ENCODE measurements at regions not wholly inside any gene's neighbourhood (a gene's known extent, or its start where the extent isn't known, plus 50 kb on each side); places are given as distances from the start of the nearest gene placed in this dataset.

- POLR2A ChIA-PET = no interaction called here
- TF ChIP-seq FOXA1 (IDR thresholded peaks at IDR 0.05) = no peak
- TF ChIP-seq SP1 (IDR thresholded peaks at IDR 0.05) = no peak
- no peak for TF ChIP-seq FOXM1 (IDR thresholded peaks at IDR 0.05; ENCODE audit: borderline replicate concordance)
- no peak for TF ChIP-seq CTBP1 (IDR thresholded peaks at IDR 0.05; ENCODE audit: borderline replicate concordance)
- no peak for TF ChIP-seq SUZ12 (IDR thresholded peaks at IDR 0.05)
- TF ChIP-seq ZNF384 (IDR thresholded peaks at IDR 0.05) = no peak
- TF ChIP-seq FOXK2 (IDR thresholded peaks at IDR 0.05) = no peak
- no peak for TF ChIP-seq LEF1 (IDR thresholded peaks at IDR 0.05; ENCODE audit: borderline replicate concordance)
- TF ChIP-seq HDGF (IDR thresholded peaks at IDR 0.05; ENCODE audit: borderline replicate concordance) = no peak
- no peak for TF ChIP-seq L3MBTL2 (conservative IDR thresholded peaks at IDR 0.05)
- CTCF ChIA-PET = no interaction called here
- no peak for DNase-seq (ENCODE audit: extremely low spot score)
These were observed 154.9 kb upstream of the NCKAP5 start for GRCh38 chr2:133723133-133723532.

DNA sequence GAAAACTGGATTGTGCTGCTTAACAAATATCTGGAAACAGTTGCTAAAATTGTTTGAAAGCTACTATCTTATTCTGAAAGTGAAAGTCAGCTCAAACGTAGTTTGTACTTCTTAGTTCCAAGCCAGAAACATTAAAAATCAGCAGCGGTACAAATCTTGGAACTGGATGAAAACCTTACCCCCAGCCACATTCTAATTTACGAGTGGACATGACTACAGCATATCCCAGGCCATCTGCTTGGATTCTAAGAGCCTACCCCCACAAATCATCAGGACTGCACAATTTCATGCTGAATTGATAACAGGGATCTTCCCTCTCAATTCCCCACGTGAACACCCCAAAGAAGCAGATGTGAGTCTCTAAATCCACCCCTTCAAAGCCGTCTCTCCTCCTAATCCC, 158.7 kb upstream of the NCKAP5 start:
- POLR2A ChIA-PET = no interaction called here
- TF ChIP-seq BHLHE40 (IDR thresholded peaks at IDR 0.05; ENCODE audit: borderline replicate concordance) (no peak), FOXA1 (IDR thresholded peaks at IDR 0.05) (no peak), L3MBTL2 (conservative IDR thresholded peaks at IDR 0.05) (no peak), ELF4 (IDR thresholded peaks at IDR 0.05) (no peak), ARNT (IDR thresholded peaks at IDR 0.05) (no peak), SUZ12 (IDR thresholded peaks at IDR 0.05) (no peak), SP1 (IDR thresholded peaks at IDR 0.05) (no peak)
- CTCF ChIA-PET = interaction anchor here (0.6 kb wide), 1 partner anchor 519 kb away, joined by 3 read pairs; no protein-coding TSS in a partner anchor
- DNase-seq (ENCODE audit: extremely low spot score) = no peak

DNA sequence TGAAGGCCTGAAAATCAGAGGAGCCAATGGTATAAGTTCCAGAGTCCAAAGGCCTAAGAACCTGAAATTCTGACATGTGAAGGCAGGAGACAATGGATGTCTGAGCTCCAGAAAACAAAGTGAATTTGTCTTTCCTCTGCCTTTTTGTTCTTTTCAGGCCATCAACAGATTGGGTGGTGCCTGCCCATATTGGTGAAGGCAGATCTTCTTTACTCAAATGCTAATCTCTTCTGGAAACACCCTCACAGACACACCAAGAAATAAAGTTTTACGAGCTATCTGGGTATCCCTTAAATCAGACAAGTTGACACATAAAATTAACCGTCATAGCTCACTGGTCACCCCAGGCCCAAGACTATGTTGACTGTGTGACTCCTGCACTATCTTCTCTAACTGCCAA, 163.8 kb upstream of the NCKAP5 start:
- no peak for TF ChIP-seq SP1 (IDR thresholded peaks at IDR 0.05)
- TF ChIP-seq FOXA1 (IDR thresholded peaks at IDR 0.05) = no peak
- no peak for TF ChIP-seq FOXM1 (IDR thresholded peaks at IDR 0.05; ENCODE audit: borderline replicate concordance)
- no peak for TF ChIP-seq L3MBTL2 (conservative IDR thresholded peaks at IDR 0.05)
- TF ChIP-seq SUZ12 (IDR thresholded peaks at IDR 0.05) = no peak
- TF ChIP-seq ZNF384 (IDR thresholded peaks at IDR 0.05) = no peak
- no peak for TF ChIP-seq CTBP1 (IDR thresholded peaks at IDR 0.05; ENCODE audit: borderline replicate concordance)
- TF ChIP-seq ELF4 (IDR thresholded peaks at IDR 0.05) = no peak
- TF ChIP-seq FOXK2 (IDR thresholded peaks at IDR 0.05) = no peak
- TF ChIP-seq BHLHE40 (IDR thresholded peaks at IDR 0.05; ENCODE audit: borderline replicate concordance) = no peak
- CTCF ChIA-PET = no interaction called here
- no peak for DNase-seq (ENCODE audit: extremely low spot score)
- POLR2A ChIA-PET = no interaction called here

GRCh38 chr2:133732982-133733900, 165.0 kb upstream of the NCKAP5 start:
- TF ChIP-seq PKNOX1 (IDR thresholded peaks at IDR 0.05) (no peak), FOXM1 (IDR thresholded peaks at IDR 0.05; ENCODE audit: borderline replicate concordance) (no peak), BHLHE40 (IDR thresholded peaks at IDR 0.05; ENCODE audit: borderline replicate concordance) (no peak), TARDBP (IDR thresholded peaks at IDR 0.05) (no peak), FOXA1 (IDR thresholded peaks at IDR 0.05) (no peak), CTBP1 (IDR thresholded peaks at IDR 0.05; ENCODE audit: borderline replicate concordance) (no peak), HDGF (IDR thresholded peaks at IDR 0.05; ENCODE audit: borderline replicate concordance) (no peak), NFRKB (IDR thresholded peaks at IDR 0.05) (no peak), FOXK2 (IDR thresholded peaks at IDR 0.05) (no peak), ZNF384 (IDR thresholded peaks at IDR 0.05) (no peak), LEF1 (IDR thresholded peaks at IDR 0.05; ENCODE audit: borderline replicate concordance) (no peak), SUZ12 (IDR thresholded peaks at IDR 0.05) (no peak), ARNT (IDR thresholded peaks at IDR 0.05) (no peak), ELF4 (IDR thresholded peaks at IDR 0.05) (no peak), SP1 (IDR thresholded peaks at IDR 0.05) (no peak), L3MBTL2 (conservative IDR thresholded peaks at IDR 0.05) (no peak)
- DNase-seq (ENCODE audit: extremely low spot score) = no peak
- ChIA-PET POLR2A (no interaction called here), CTCF (no interaction called here)

DNA sequence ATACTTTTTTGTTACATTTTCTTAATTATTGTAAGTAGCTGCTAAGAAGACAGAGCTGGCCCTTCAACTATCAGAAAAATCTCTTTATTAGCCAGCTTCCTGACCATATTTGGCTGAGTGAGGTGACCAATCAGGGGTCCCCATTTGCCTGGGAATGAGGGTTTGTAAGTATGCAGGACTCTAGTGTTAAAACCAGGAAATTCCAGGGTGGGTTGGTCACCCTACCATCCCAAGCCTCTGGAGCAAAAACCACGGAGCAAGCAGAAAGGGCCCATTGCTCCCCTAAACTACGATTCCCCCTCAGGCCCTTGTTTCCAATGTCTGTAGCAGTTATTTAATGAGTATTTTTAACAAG, 165.6 kb upstream of the NCKAP5 start:
- ChIA-PET POLR2A (no interaction called here), CTCF (no interaction called here)
- DNase-seq (ENCODE audit: extremely low spot score) = no peak
- TF ChIP-seq LEF1 (IDR thresholded peaks at IDR 0.05; ENCODE audit: borderline replicate concordance) = no peak
- no peak for TF ChIP-seq FOXA1 (IDR thresholded peaks at IDR 0.05)
- TF ChIP-seq HDGF (IDR thresholded peaks at IDR 0.05; ENCODE audit: borderline replicate concordance) = no peak
- TF ChIP-seq CTBP1 (IDR thresholded peaks at IDR 0.05; ENCODE audit: borderline replicate concordance) = no peak
- no peak for TF ChIP-seq ELF4 (IDR thresholded peaks at IDR 0.05)
- no peak for TF ChIP-seq L3MBTL2 (conservative IDR thresholded peaks at IDR 0.05)
- no peak for TF ChIP-seq ARNT (IDR thresholded peaks at IDR 0.05)
- no peak for TF ChIP-seq NFRKB (IDR thresholded peaks at IDR 0.05)
- no peak for TF ChIP-seq SUZ12 (IDR thresholded peaks at IDR 0.05)
- TF ChIP-seq TARDBP (IDR thresholded peaks at IDR 0.05) = no peak
- TF ChIP-seq FOXM1 (IDR thresholded peaks at IDR 0.05; ENCODE audit: borderline replicate concordance) = no peak
- no peak for TF ChIP-seq ZNF384 (IDR thresholded peaks at IDR 0.05)
- TF ChIP-seq SP1 (IDR thresholded peaks at IDR 0.05) = no peak
- TF ChIP-seq FOXK2 (IDR thresholded peaks at IDR 0.05) = no peak
- no peak for TF ChIP-seq PKNOX1 (IDR thresholded peaks at IDR 0.05)

DNA sequence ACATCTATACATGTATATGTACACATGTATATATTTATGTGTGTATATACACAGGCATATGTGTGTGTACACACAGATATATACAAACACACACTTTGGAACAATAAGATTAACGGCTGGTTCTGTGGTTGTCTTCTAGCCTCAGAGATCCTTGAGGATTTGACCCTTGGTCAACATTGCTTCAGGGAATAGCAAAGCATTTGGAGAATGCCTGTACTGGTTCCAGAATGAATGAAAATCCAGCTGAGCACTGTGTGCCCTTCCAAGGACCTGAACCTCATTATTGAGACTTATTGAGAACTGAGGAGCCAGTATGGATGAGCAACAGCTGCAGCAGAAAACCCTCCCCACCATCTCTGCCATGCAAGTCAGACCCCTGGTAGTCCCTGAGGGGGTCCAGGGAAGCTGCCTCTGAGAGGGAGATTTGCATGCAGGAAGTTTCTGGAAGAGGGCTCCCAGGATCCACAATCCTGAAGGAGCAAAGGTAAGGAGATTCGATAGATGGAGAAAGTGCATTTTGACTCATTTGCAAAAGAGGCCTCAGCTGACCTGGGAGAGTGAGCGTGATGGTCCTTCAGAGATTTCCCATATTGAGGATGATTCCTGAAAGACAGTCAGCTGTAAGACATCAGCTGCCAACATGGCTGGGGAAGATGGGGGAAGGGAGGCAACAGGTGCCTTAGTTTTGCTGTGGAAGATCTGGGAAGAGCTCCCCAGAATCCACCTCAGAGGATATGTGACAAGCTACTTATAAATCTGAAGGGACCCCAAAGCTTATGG, 166.6 kb upstream of the NCKAP5 start:
- CTCF ChIA-PET = interaction anchor here (0.6 kb wide), 1 partner anchor 64 kb away, joined by 3 read pairs; no protein-coding TSS in a partner anchor
- TF ChIP-seq NFRKB (IDR thresholded peaks at IDR 0.05) (no peak), PKNOX1 (IDR thresholded peaks at IDR 0.05) (no peak), SP1 (IDR thresholded peaks at IDR 0.05) (no peak), ZNF384 (IDR thresholded peaks at IDR 0.05) (no peak), ARNT (IDR thresholded peaks at IDR 0.05) (no peak), ELF4 (IDR thresholded peaks at IDR 0.05) (no peak), BHLHE40 (IDR thresholded peaks at IDR 0.05; ENCODE audit: borderline replicate concordance) (no peak)
- DNase-seq (ENCODE audit: extremely low spot score) = no peak
- POLR2A ChIA-PET = no interaction called here
